H9 (cell line): ENCODE measurements at regions not wholly inside any gene's neighbourhood (a gene's known extent, or its start where the extent isn't known, plus 50 kb on each side); places are given as distances from the start of the nearest gene placed in this dataset.

ENCODE experiments used
- DNase-seq: peaks from one replicate; pipeline ENCODE4 v3.0.0-alpha.2; 2017
- H2AFZ ChIP-seq: one replicate; pipeline ENCODE4 v1.6.1; 2013; ENCODE audit warnings: mild to moderate bottlenecking, low read length, control low read depth, moderate library complexity
- H2AK5ac ChIP-seq: 2 replicates; pipeline ENCODE4 v1.6.1; 2013; ENCODE audit warnings: low read length, control low read depth, mixed read lengths; ENCODE audit not compliant: insufficient read length
- H2BK120ac ChIP-seq: one replicate; pipeline ENCODE4 v1.6.1; 2013; ENCODE audit warnings: low read depth, mild to moderate bottlenecking, low read length, control low read depth, inconsistent platforms; ENCODE audit not compliant: poor library complexity, severe bottlenecking
- H2BK12ac ChIP-seq: 2 replicates; pipeline ENCODE4 v1.6.1; 2013; ENCODE audit warnings: low read length, control low read depth, mixed read lengths, low read depth; ENCODE audit not compliant: insufficient read length
- H2BK15ac ChIP-seq: 2 replicates; pipeline ENCODE4 v1.6.1; 2013; ENCODE audit warnings: low read depth, low read length, control low read depth
- H2BK20ac ChIP-seq: one replicate; pipeline ENCODE4 v1.6.1; 2013; ENCODE audit warnings: low read depth, mild to moderate bottlenecking, low read length, control low read depth, inconsistent platforms; ENCODE audit not compliant: poor library complexity, severe bottlenecking
- H2BK5ac ChIP-seq: 2 replicates; pipeline ENCODE4 v1.6.1; 2013; ENCODE audit warnings: low read length, control low read depth, mixed read lengths; ENCODE audit not compliant: insufficient read length
- H3K14ac ChIP-seq: 2 replicates; pipeline ENCODE4 v1.6.1; 2013; ENCODE audit warnings: low read length, control low read depth; ENCODE audit not compliant: insufficient read depth
- H3K18ac ChIP-seq: 2 replicates; pipeline ENCODE4 v1.6.1; 2013; ENCODE audit warnings: low read depth, mild to moderate bottlenecking, mixed read lengths, low read length, control low read depth; ENCODE audit not compliant: insufficient read length
- H3K23ac ChIP-seq: 2 replicates; pipeline ENCODE4 v1.6.1; 2013; ENCODE audit warnings: low read length, control low read depth, mixed read lengths, low read depth; ENCODE audit not compliant: insufficient read length
- H3K23me2 ChIP-seq: 2 replicates; pipeline ENCODE4 v1.6.1; 2013; ENCODE audit warnings: low read depth, mild to moderate bottlenecking, mixed read lengths, low read length, control low read depth; ENCODE audit not compliant: insufficient read length, poor library complexity, severe bottlenecking
- H3K27ac ChIP-seq: 2 replicates; pipeline ENCODE4 v1.5.1; 2013; ENCODE audit warnings: low read length, control low read depth, mixed read lengths, low read depth; ENCODE audit not compliant: insufficient read length
- H3K27me3 ChIP-seq: 2 replicates; pipeline ENCODE4 v1.6.1; 2013; ENCODE audit warnings: low read length, control low read depth, inconsistent platforms; ENCODE audit not compliant: insufficient read depth
- H3K4ac ChIP-seq: 2 replicates; pipeline ENCODE4 v1.6.1; 2013; ENCODE audit warnings: low read depth, mild to moderate bottlenecking, control low read depth, inconsistent platforms, low read length, moderate library complexity
- H3K4me1 ChIP-seq: 2 replicates; pipeline ENCODE4 v1.6.1; 2013; ENCODE audit warnings: low read length, control low read depth, inconsistent platforms; ENCODE audit not compliant: insufficient read depth
- H3K4me2 ChIP-seq: 2 replicates; pipeline ENCODE4 v1.6.1; 2013; ENCODE audit warnings: low read length, control low read depth, mixed read lengths; ENCODE audit not compliant: insufficient read length, insufficient read depth
- H3K56ac ChIP-seq: 2 replicates; pipeline ENCODE4 v1.6.1; 2013; ENCODE audit warnings: low read depth, mild to moderate bottlenecking, mixed read lengths, low read length, control low read depth; ENCODE audit not compliant: insufficient read length
- H3K79me1 ChIP-seq: 2 replicates; pipeline ENCODE4 v1.6.1; 2013; ENCODE audit warnings: low read depth, mild to moderate bottlenecking, moderate library complexity, low read length, control low read depth, inconsistent platforms; ENCODE audit not compliant: insufficient read depth, poor library complexity, severe bottlenecking
- H3K79me2 ChIP-seq: 2 replicates; pipeline ENCODE4 v1.6.1; 2013; ENCODE audit warnings: low read length, control low read depth, inconsistent platforms; ENCODE audit not compliant: insufficient read depth
- H3K9ac ChIP-seq: 2 replicates; pipeline ENCODE4 v1.6.1; 2013; ENCODE audit warnings: low read length, control low read depth, mixed read lengths; ENCODE audit not compliant: insufficient read length; ENCODE audit errors: extremely low read depth
- H3K9me3 ChIP-seq: one replicate; pipeline ENCODE4 v1.6.1; 2013; ENCODE audit warnings: low read depth, low read length, inconsistent platforms; ENCODE audit not compliant: control insufficient read depth
- H3T11ph ChIP-seq: one replicate; pipeline ENCODE4 v1.6.1; 2013; ENCODE audit warnings: mild to moderate bottlenecking, low read length, control low read depth, inconsistent platforms
- H4K20me1 ChIP-seq: one replicate; pipeline ENCODE4 v1.6.1; 2013; ENCODE audit not compliant: control insufficient read depth, insufficient read length, insufficient read depth
- H4K5ac ChIP-seq: 2 replicates; pipeline ENCODE4 v1.6.1; 2013; ENCODE audit warnings: low read depth, mild to moderate bottlenecking, mixed read lengths, low read length, control low read depth; ENCODE audit not compliant: insufficient read length
- H4K8ac ChIP-seq: replicated peaks from 2 replicates; pipeline ENCODE4 v1.6.1; 2013; ENCODE audit warnings: low read length, control low read depth, mixed read lengths, low read depth; ENCODE audit not compliant: insufficient read length
- H4K91ac ChIP-seq: 2 replicates; pipeline ENCODE4 v1.6.1; 2013; ENCODE audit warnings: low read depth, mild to moderate bottlenecking, moderate library complexity, mixed read lengths, low read length, control low read depth; ENCODE audit not compliant: insufficient read length
- H3K27ac Mint-ChIP-seq, 3 experiments: 2 replicates in 2 of 3; 3 replicates in 1 of 3; pipeline ENCODE4 v1.8.0; 2020 to 2021; ENCODE audit warnings: mixed read lengths in 3 of 3, mild to moderate bottlenecking in 1 of 3, moderate library complexity in 1 of 3
- H3K27me3 Mint-ChIP-seq: 2 replicates; pipeline ENCODE4 v1.8.0; 2021; ENCODE audit warnings: low read depth, mild to moderate bottlenecking, moderate library complexity, mixed read lengths
- H3K36me3 Mint-ChIP-seq, 3 experiments: 2 replicates in 2 of 3; 3 replicates in 1 of 3; pipeline ENCODE4 v1.8.0; 2020 to 2021; ENCODE audit warnings: low read depth in 3 of 3, mixed read lengths in 3 of 3; ENCODE audit not compliant: insufficient read depth in 1 of 3
- H3K4me1 Mint-ChIP-seq, 2 experiments: 2 replicates each; pipeline ENCODE4 v1.8.0; 2020; ENCODE audit warnings: mixed read lengths in 2 of 2
- H3K4me3 Mint-ChIP-seq, 2 experiments: 2 replicates in 1 of 2; 3 replicates in 1 of 2; pipeline ENCODE4 v1.8.0; 2020 to 2021; ENCODE audit warnings: mild to moderate bottlenecking in 2 of 2, mixed read lengths in 2 of 2, moderate library complexity in 1 of 2
- H3K9me3 Mint-ChIP-seq, 2 experiments: 2 replicates in 1 of 2; 3 replicates in 1 of 2; pipeline ENCODE4 v1.8.0; 2020; ENCODE audit warnings: mild to moderate bottlenecking in 2 of 2, mixed read lengths in 2 of 2, moderate library complexity in 1 of 2
- CTCF ChIP-seq: fragments of 200-600 bp; sonication (generic); conservative IDR thresholded peaks from 3 replicates; pipeline ENCODE4 v1.8.0; 2021; ENCODE audit warnings: antibody characterized with exemption, mild to moderate bottlenecking
- WGBS: extraction: QIAGEN DNeasy Blood & Tissue Kit; methylation state at CpG from one replicate; pipeline ENCODE4 v1.1.7; 2013; ENCODE audit warnings: missing lambda C conversion rate, low lambda C conversion rate, mixed read lengths; ENCODE audit not compliant: insufficient read length; ENCODE audit errors: extremely low coverage; 5-methylcytosine and 5-hydroxymethylcytosine counted together

- H3K14ac ChIP-seq = no peak overlapping the region
Observed at GRCh38 chr16:5427571-5427970, 330.0 kb upstream of the EEF2KMT start.

More at GRCh38 chr16:5427571-5427970, 330.0 kb upstream of the EEF2KMT start:
- no CpG with 5 or more reads among the region's 7 CpGs for WGBS
- Histone ChIP-seq H3K79me2 (no peaks in the 10 kb centered on the region), H4K5ac (no peak overlapping the region), H3K9ac (no peak overlapping the region), H2AFZ (no peak overlapping the region), H3K79me1 (no peaks in the 10 kb centered on the region), H3K4ac (no peak overlapping the region), H2BK12ac (no peak overlapping the region), H3K56ac (no peak overlapping the region), H2AK5ac (no peak overlapping the region), H2BK20ac (no peak overlapping the region), H3K23me2 (no peaks in the 10 kb centered on the region), H3K23ac (no peak overlapping the region), H2BK15ac (no peak overlapping the region), H4K8ac (no peak overlapping the region), H3K9me3 (no peaks in the 10 kb centered on the region), H3T11ph (no peak overlapping the region), H3K4me2 (no peak overlapping the region), H3K27me3 (no peaks in the 10 kb centered on the region), H3K18ac (no peak overlapping the region), H2BK5ac (no peak overlapping the region), H3K27ac (no peak overlapping the region), H2BK120ac (no peak overlapping the region), H4K91ac (no peak overlapping the region), H3K4me1 (no peaks in the 10 kb centered on the region), H4K20me1 (no peaks in the 10 kb centered on the region)
- H3K36me3 Mint-ChIP-seq = no peaks in the 10 kb centered on the region
- TF ChIP-seq CTCF = no peak
- no peaks in the 10 kb centered on the region for H3K9me3 Mint-ChIP-seq
- H3K4me3 Mint-ChIP-seq = no peak overlapping the region
- peaks cover 34 to 41% of the 10 kb centered on the region in 2 experiments for H3K4me1 Mint-ChIP-seq
- no peak for DNase-seq
- no peaks in the 10 kb centered on the region; the same call in 1 of the 2 replicates for H3K27me3 Mint-ChIP-seq
- no peak overlapping the region for H3K27ac Mint-ChIP-seq
